DND-41 (cell line): ENCODE measurements at regions not wholly inside any gene's neighbourhood (a gene's known extent, or its start where the extent isn't known, plus 50 kb on each side); places are given as distances from the start of the nearest gene placed in this dataset.

ENCODE experiments used
- EZH2 ChIP-seq: IDR thresholded peaks from 3 replicates; pipeline ENCODE4 v1.6.1; 2012; ENCODE audit warnings: borderline replicate concordance, low read depth, mild to moderate bottlenecking, moderate library complexity, low read length, inconsistent platforms; ENCODE audit not compliant: severe bottlenecking
- TF ChIP-seq, protein P1 (sequence below): IDR thresholded peaks from 2 replicates; pipeline ENCODE4 v1.5.1; 2012; ENCODE audit warnings: borderline replicate concordance, low read length, moderate library complexity, mild to moderate bottlenecking; ENCODE audit not compliant: poor library complexity, severe bottlenecking; ENCODE audit errors: extremely low read depth

DNA sequence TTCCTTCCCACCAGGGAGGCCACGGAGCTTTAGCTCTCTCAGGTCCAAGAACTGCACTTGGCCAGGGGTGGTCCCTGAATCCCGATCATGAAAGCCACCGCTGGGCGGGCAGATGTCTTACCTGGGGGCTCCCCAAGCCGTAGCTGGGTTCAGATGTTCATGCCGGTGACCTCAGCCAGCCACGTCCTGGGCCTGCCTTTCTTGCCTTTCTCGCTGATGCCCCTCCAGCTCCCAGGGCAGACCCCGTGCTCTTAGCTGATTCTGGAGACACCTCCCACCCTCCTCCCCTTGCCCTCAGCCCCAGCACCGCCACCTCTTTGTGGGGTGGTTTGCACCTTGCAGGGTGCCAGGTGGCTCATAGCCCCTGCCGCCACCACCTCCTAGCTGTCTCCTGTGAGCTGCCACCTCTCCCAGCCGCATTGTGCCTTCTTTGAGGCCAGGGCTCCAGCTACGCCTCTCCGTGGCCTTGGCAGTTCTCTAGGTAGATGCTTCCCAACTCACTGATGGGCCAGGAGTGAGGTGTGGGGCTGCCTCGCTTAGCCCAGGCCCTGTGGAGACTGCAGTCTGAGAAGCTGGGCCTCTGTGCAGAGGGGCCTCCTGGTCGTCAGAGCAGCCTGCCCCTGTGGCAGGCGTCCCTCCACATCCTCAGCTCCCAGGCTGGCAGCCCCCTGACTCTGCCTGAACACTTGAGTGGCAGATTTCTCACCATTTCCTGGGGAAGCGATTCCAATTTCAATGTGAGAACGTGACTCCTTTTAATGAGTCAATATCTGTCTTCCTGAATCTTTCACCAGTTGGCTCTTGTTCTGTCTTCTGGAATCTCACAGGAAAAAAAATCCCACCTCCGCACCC, 97.6 kb upstream of the B3GAT1 start:
- TF ChIP-seq EZH2: no peak
- TF ChIP-seq, protein P1, sequence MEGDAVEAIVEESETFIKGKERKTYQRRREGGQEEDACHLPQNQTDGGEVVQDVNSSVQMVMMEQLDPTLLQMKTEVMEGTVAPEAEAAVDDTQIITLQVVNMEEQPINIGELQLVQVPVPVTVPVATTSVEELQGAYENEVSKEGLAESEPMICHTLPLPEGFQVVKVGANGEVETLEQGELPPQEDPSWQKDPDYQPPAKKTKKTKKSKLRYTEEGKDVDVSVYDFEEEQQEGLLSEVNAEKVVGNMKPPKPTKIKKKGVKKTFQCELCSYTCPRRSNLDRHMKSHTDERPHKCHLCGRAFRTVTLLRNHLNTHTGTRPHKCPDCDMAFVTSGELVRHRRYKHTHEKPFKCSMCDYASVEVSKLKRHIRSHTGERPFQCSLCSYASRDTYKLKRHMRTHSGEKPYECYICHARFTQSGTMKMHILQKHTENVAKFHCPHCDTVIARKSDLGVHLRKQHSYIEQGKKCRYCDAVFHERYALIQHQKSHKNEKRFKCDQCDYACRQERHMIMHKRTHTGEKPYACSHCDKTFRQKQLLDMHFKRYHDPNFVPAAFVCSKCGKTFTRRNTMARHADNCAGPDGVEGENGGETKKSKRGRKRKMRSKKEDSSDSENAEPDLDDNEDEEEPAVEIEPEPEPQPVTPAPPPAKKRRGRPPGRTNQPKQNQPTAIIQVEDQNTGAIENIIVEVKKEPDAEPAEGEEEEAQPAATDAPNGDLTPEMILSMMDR: no peak
